ENCODE measurements at regions not wholly inside any gene's neighbourhood (a gene's known extent, or its start where the extent isn't known, plus 50 kb on each side); places are given as distances from the start of the nearest gene placed in this dataset.

- Mint-ChIP-seq H3K27ac (no peak overlapping the region), H3K4me3 (no peak overlapping the region), H3K4me1 (no peaks in the 10 kb centered on the region), H3K36me3 (no peaks in the 10 kb centered on the region), H3K27me3 (no peaks in the 10 kb centered on the region), H3K9me3 (peaks cover 0 to 6% (median 4%) of the 10 kb centered on the region in 8 donors)
- ChIA-PET POLR2A (ENCODE audit: partially characterized antibody) (no interaction called here), CTCF (ENCODE audit: partially characterized antibody) (no interaction called here)
- intact Hi-C loops (cut with micrococcal nuclease), result no loop called here
- no peak overlapping the region for H3K4me3 ChIP-seq (ENCODE audit: low read length in 2 of 2)
- no peak for DNase-seq
- no peak overlapping the region for H3K27ac ChIP-seq (ENCODE audit: low read depth, low read length)
- H3K4me1 ChIP-seq (ENCODE audit: insufficient read depth, low read length), result no peaks in the 10 kb centered on the region
- no peaks in the 10 kb centered on the region for H3K27me3 ChIP-seq (ENCODE audit: insufficient read depth, low read length)
- H3K36me3 ChIP-seq (ENCODE audit: insufficient read depth, low read length), result no peaks in the 10 kb centered on the region
- no peaks in the 10 kb centered on the region for H3K9me3 ChIP-seq (ENCODE audit: control insufficient read depth in 1 of 2, low read length in 2 of 2)
These were observed 280.7 kb downstream of the SLITRK1 start for GRCh38 chr13:83601539-83601938.

GRCh38 chr13:83592095-83592494 lies 290.2 kb downstream of the SLITRK1 start:
- H3K27me3 Mint-ChIP-seq, result no peaks in the 10 kb centered on the region
- H3K27ac Mint-ChIP-seq, result no peak overlapping the region
- no peak for DNase-seq
- intact Hi-C loops (cut with micrococcal nuclease), result no loop called here
- no peak overlapping the region for H3K4me3 Mint-ChIP-seq
- H3K27me3 ChIP-seq (ENCODE audit: insufficient read depth, low read length), result no peaks in the 10 kb centered on the region
- ChIA-PET CTCF (ENCODE audit: partially characterized antibody) (no interaction called here), POLR2A (ENCODE audit: partially characterized antibody) (no interaction called here)
- no peak overlapping the region for H3K27ac ChIP-seq (ENCODE audit: low read depth, low read length)
- H3K4me1 ChIP-seq (ENCODE audit: insufficient read depth, low read length), result no peaks in the 10 kb centered on the region
- H3K36me3 Mint-ChIP-seq, result no peaks in the 10 kb centered on the region
- H3K9me3 Mint-ChIP-seq, result peaks cover 0 to 10% (median 3%) of the 10 kb centered on the region in 8 donors
- no peaks in the 10 kb centered on the region for H3K36me3 ChIP-seq (ENCODE audit: insufficient read depth, low read length)
- H3K4me1 Mint-ChIP-seq, result no peaks in the 10 kb centered on the region
- H3K9me3 ChIP-seq (ENCODE audit: control insufficient read depth in 1 of 2, low read length in 2 of 2), result no peaks in the 10 kb centered on the region
- H3K4me3 ChIP-seq (ENCODE audit: low read length in 2 of 2), result no peak overlapping the region

GRCh38 chr13:83589814-83590213 lies 292.5 kb downstream of the SLITRK1 start:
- no peaks in the 10 kb centered on the region for H3K27me3 ChIP-seq (ENCODE audit: insufficient read depth, low read length)
- no peaks in the 10 kb centered on the region for H3K36me3 Mint-ChIP-seq
- no peaks in the 10 kb centered on the region for H3K9me3 ChIP-seq (ENCODE audit: control insufficient read depth in 1 of 2, low read length in 2 of 2)
- POLR2A ChIA-PET (ENCODE audit: partially characterized antibody), result no interaction called here
- no peaks in the 10 kb centered on the region for H3K4me1 Mint-ChIP-seq
- no peaks in the 10 kb centered on the region for H3K4me1 ChIP-seq (ENCODE audit: insufficient read depth, low read length)
- H3K4me3 ChIP-seq (ENCODE audit: low read length in 2 of 2), result no peak overlapping the region
- H3K36me3 ChIP-seq (ENCODE audit: insufficient read depth, low read length), result no peaks in the 10 kb centered on the region
- no peak overlapping the region for H3K27ac Mint-ChIP-seq
- no peak overlapping the region for H3K27ac ChIP-seq (ENCODE audit: low read depth, low read length)
- intact Hi-C loops (cut with micrococcal nuclease), result no loop called here
- peaks cover 0 to 5% (median 2%) of the 10 kb centered on the region in 8 donors for H3K9me3 Mint-ChIP-seq
- H3K4me3 Mint-ChIP-seq, result no peak overlapping the region
- CTCF ChIA-PET (ENCODE audit: partially characterized antibody), result no interaction called here
- DNase-seq, result no peak
- no peaks in the 10 kb centered on the region for H3K27me3 Mint-ChIP-seq

- H3K27ac Mint-ChIP-seq, result no peak overlapping the region
- Histone ChIP-seq H3K9me3 (ENCODE audit: control insufficient read depth in 1 of 2, low read length in 2 of 2) (no peaks in the 10 kb centered on the region), H3K27ac (ENCODE audit: low read depth, low read length) (no peak overlapping the region), H3K4me1 (ENCODE audit: insufficient read depth, low read length) (no peaks in the 10 kb centered on the region), H3K4me3 (ENCODE audit: low read length in 2 of 2) (no peak overlapping the region), H3K27me3 (ENCODE audit: insufficient read depth, low read length) (no peaks in the 10 kb centered on the region), H3K36me3 (ENCODE audit: insufficient read depth, low read length) (no peaks in the 10 kb centered on the region)
- H3K36me3 Mint-ChIP-seq, result no peaks in the 10 kb centered on the region
- intact Hi-C loops (cut with micrococcal nuclease), result no loop called here
- ChIA-PET CTCF (ENCODE audit: partially characterized antibody) (no interaction called here), POLR2A (ENCODE audit: partially characterized antibody) (no interaction called here)
- no peaks in the 10 kb centered on the region for H3K4me1 Mint-ChIP-seq
- H3K9me3 Mint-ChIP-seq, result peaks cover 0 to 7% (median 0%) of the 10 kb centered on the region in 8 donors
- no peak overlapping the region for H3K4me3 Mint-ChIP-seq
- no peaks in the 10 kb centered on the region for H3K27me3 Mint-ChIP-seq
- no peak for DNase-seq
These were observed 305.1 kb downstream of the SLITRK1 start for GRCh38 chr13:83577183-83577582.

GRCh38 chr13:83568019-83568418 lies 314.3 kb downstream of the SLITRK1 start:
- DNase-seq, result no peak
- Mint-ChIP-seq H3K9me3 (peaks cover 0 to 5% (median 3%) of the 10 kb centered on the region in 8 donors), H3K4me3 (no peak overlapping the region), H3K27me3 (no peaks in the 10 kb centered on the region), H3K36me3 (no peaks in the 10 kb centered on the region), H3K4me1 (no peaks in the 10 kb centered on the region), H3K27ac (no peak overlapping the region)
- intact Hi-C loops (cut with micrococcal nuclease), result no loop called here
- no peaks in the 10 kb centered on the region for H3K27me3 ChIP-seq (ENCODE audit: insufficient read depth, low read length)
- H3K9me3 ChIP-seq (ENCODE audit: control insufficient read depth in 1 of 2, low read length in 2 of 2), result no peaks in the 10 kb centered on the region
- H3K27ac ChIP-seq (ENCODE audit: low read depth, low read length), result no peak overlapping the region
- no peaks in the 10 kb centered on the region for H3K4me1 ChIP-seq (ENCODE audit: insufficient read depth, low read length)
- H3K36me3 ChIP-seq (ENCODE audit: insufficient read depth, low read length), result no peaks in the 10 kb centered on the region
- CTCF ChIA-PET (ENCODE audit: partially characterized antibody), result no interaction called here
- POLR2A ChIA-PET (ENCODE audit: partially characterized antibody), result no interaction called here
- no peak overlapping the region for H3K4me3 ChIP-seq (ENCODE audit: low read length in 2 of 2)

- no peaks in the 10 kb centered on the region for H3K36me3 ChIP-seq (ENCODE audit: insufficient read depth, low read length)
- Mint-ChIP-seq H3K27me3 (no peaks in the 10 kb centered on the region), H3K27ac (no peak overlapping the region), H3K4me1 (no peaks in the 10 kb centered on the region), H3K9me3 (peaks cover 0 to 6% (median 0%) of the 10 kb centered on the region in 8 donors), H3K4me3 (no peak overlapping the region), H3K36me3 (no peaks in the 10 kb centered on the region)
- no peaks in the 10 kb centered on the region for H3K4me1 ChIP-seq (ENCODE audit: insufficient read depth, low read length)
- CTCF ChIA-PET (ENCODE audit: partially characterized antibody), result no interaction called here
- intact Hi-C loops (cut with micrococcal nuclease), result no loop called here
- no peak for DNase-seq
- no peaks in the 10 kb centered on the region for H3K27me3 ChIP-seq (ENCODE audit: insufficient read depth, low read length)
- H3K27ac ChIP-seq (ENCODE audit: low read depth, low read length), result no peak overlapping the region
- POLR2A ChIA-PET (ENCODE audit: partially characterized antibody), result no interaction called here
- H3K4me3 ChIP-seq (ENCODE audit: low read length in 2 of 2), result no peak overlapping the region
- no peaks in the 10 kb centered on the region for H3K9me3 ChIP-seq (ENCODE audit: control insufficient read depth in 1 of 2, low read length in 2 of 2)
These were observed 318.8 kb downstream of the SLITRK1 start for GRCh38 chr13:83563499-83563898.

GRCh38 chr13:83557845-83558244 lies 324.4 kb downstream of the SLITRK1 start:
- H3K27me3 Mint-ChIP-seq, result no peaks in the 10 kb centered on the region
- H3K9me3 Mint-ChIP-seq, result peaks cover 0 to 12% (median under 1%) of the 10 kb centered on the region in 8 donors
- no peaks in the 10 kb centered on the region for H3K4me1 Mint-ChIP-seq
- Histone ChIP-seq H3K36me3 (ENCODE audit: insufficient read depth, low read length) (no peaks in the 10 kb centered on the region), H3K9me3 (ENCODE audit: control insufficient read depth in 1 of 2, low read length in 2 of 2) (no peaks in the 10 kb centered on the region), H3K27me3 (ENCODE audit: insufficient read depth, low read length) (no peaks in the 10 kb centered on the region), H3K27ac (ENCODE audit: low read depth, low read length) (no peak overlapping the region), H3K4me3 (ENCODE audit: low read length in 2 of 2) (no peak overlapping the region), H3K4me1 (ENCODE audit: insufficient read depth, low read length) (no peaks in the 10 kb centered on the region)
- H3K4me3 Mint-ChIP-seq, result no peak overlapping the region
- ChIA-PET POLR2A (ENCODE audit: partially characterized antibody) (no interaction called here), CTCF (ENCODE audit: partially characterized antibody) (no interaction called here)
- intact Hi-C loops (cut with micrococcal nuclease), result no loop called here
- no peaks in the 10 kb centered on the region for H3K36me3 Mint-ChIP-seq
- DNase-seq, result no peak
- H3K27ac Mint-ChIP-seq, result no peak overlapping the region

- no peak for DNase-seq
- no peak overlapping the region for H3K4me3 Mint-ChIP-seq
- H3K4me3 ChIP-seq (ENCODE audit: low read length in 2 of 2), result no peak overlapping the region
- H3K36me3 Mint-ChIP-seq, result no peaks in the 10 kb centered on the region
- intact Hi-C loops (cut with micrococcal nuclease), result no loop called here
- H3K9me3 ChIP-seq (ENCODE audit: control insufficient read depth in 1 of 2, low read length in 2 of 2), result no peaks in the 10 kb centered on the region
- ChIA-PET POLR2A (ENCODE audit: partially characterized antibody) (no interaction called here), CTCF (ENCODE audit: partially characterized antibody) (no interaction called here)
- H3K36me3 ChIP-seq (ENCODE audit: insufficient read depth, low read length), result no peaks in the 10 kb centered on the region
- no peak overlapping the region for H3K27ac ChIP-seq (ENCODE audit: low read depth, low read length)
- no peaks in the 10 kb centered on the region for H3K4me1 ChIP-seq (ENCODE audit: insufficient read depth, low read length)
- no peak overlapping the region for H3K27ac Mint-ChIP-seq
- no peaks in the 10 kb centered on the region for H3K4me1 Mint-ChIP-seq
- H3K9me3 Mint-ChIP-seq, result peaks cover 0 to 9% (median 2%) of the 10 kb centered on the region in 8 donors
- H3K27me3 ChIP-seq (ENCODE audit: insufficient read depth, low read length), result no peaks in the 10 kb centered on the region
- no peaks in the 10 kb centered on the region for H3K27me3 Mint-ChIP-seq
These were observed 332.6 kb downstream of the SLITRK1 start for GRCh38 chr13:83549671-83550070.

Measured in CD4-positive, alpha-beta memory T cell (primary cell).